Activated CD4-positive, alpha-beta T cell treated with anti-CD3 and anti-CD28 coated beads for 48 hours (primary cell): ENCODE measurements at regions not wholly inside any gene's neighbourhood (a gene's known extent, or its start where the extent isn't known, plus 50 kb on each side); places are given as distances from the start of the nearest gene placed in this dataset.
"Not testable (repeated sequence)": the region's sequence is repeated elsewhere in the genome, so short reads cannot be mapped to it uniquely, and the experiment has no call there.

Experiments used
- DNase-seq: peaks from one replicate; pipeline ENCODE4 v3.0.0-alpha.2; 2020

GRCh38 chr6:4676016-4676415 lies 100.2 kb upstream of the CDYL start:
- no peak for DNase-seq

GRCh38 chr6:4675121-4675520 lies 101.1 kb upstream of the CDYL start:
- DNase-seq: no peak

GRCh38 chr6:4673861-4674260 lies 102.3 kb upstream of the CDYL start:
- no peak for DNase-seq

GRCh38 chr6:4672772-4673171 lies 103.4 kb upstream of the CDYL start:
- DNase-seq: no peak

GRCh38 chr6:4671587-4672115 lies 104.6 kb upstream of the CDYL start:
- DNase-seq: no peak

GRCh38 chr6:4670824-4671409 lies 105.3 kb upstream of the CDYL start:
- DNase-seq: no peak

GRCh38 chr6:4670290-4670689 lies 105.9 kb upstream of the CDYL start:
- DNase-seq: no peak

GRCh38 chr6:4668271-4669179 lies 107.7 kb upstream of the CDYL start:
- DNase-seq: no peak

GRCh38 chr6:4667591-4667990 lies 108.6 kb upstream of the CDYL start:
- no peak for DNase-seq

GRCh38 chr6:4666886-4667513 lies 109.2 kb upstream of the CDYL start:
- no peak for DNase-seq

GRCh38 chr6:4665489-4666417 lies 110.5 kb upstream of the CDYL start:
- no peak for DNase-seq

GRCh38 chr6:4664911-4665310 lies 111.3 kb upstream of the CDYL start:
- no peak for DNase-seq

GRCh38 chr6:4664117-4664626 lies 112.0 kb upstream of the CDYL start:
- no peak for DNase-seq

GRCh38 chr6:4662886-4663285 lies 113.3 kb upstream of the CDYL start:
- DNase-seq: no peak

- no peak for DNase-seq
Observed at GRCh38 chr6:4661391-4661790, 114.8 kb upstream of the CDYL start.

- DNase-seq: no peak
Observed at GRCh38 chr6:4660377-4661321, 115.6 kb upstream of the CDYL start.

- DNase-seq: not testable (repeated sequence)
Observed at GRCh38 chr6:4659719-4660118, 116.5 kb upstream of the CDYL start.

- DNase-seq: no peak
Observed at GRCh38 chr6:4658486-4658885, 117.7 kb upstream of the CDYL start.

GRCh38 chr6:4656106-4656505 lies 120.1 kb upstream of the CDYL start:
- no peak for DNase-seq

GRCh38 chr6:4655196-4656025 lies 120.8 kb upstream of the CDYL start:
- DNase-seq: no peak
